ENCODE measurements at regions not wholly inside any gene's neighbourhood (a gene's known extent, or its start where the extent isn't known, plus 50 kb on each side); places are given as distances from the start of the nearest gene placed in this dataset.

GRCh38 chrX:10052906-10053625, 85.9 kb downstream of the CLDN34 start:
- no peak for TF ChIP-seq CTCF (IDR thresholded peaks at IDR 0.05 in 2 of 3, conservative IDR thresholded peaks at IDR 0.05 in 1 of 3; ENCODE audit: control insufficient read depth in 2 of 3, extremely low read depth in 1 of 3, insufficient read depth in 1 of 3, low read depth in 3 of 3, low read length in 3 of 3)
- TF ChIP-seq YBX1 (IDR thresholded peaks at IDR 0.05) = no peak
- TF ChIP-seq EP300 (IDR thresholded peaks at IDR 0.05; ENCODE audit: borderline replicate concordance in 1 of 2, control insufficient read depth in 1 of 2, low read depth in 2 of 2, low read length in 2 of 2) = no peak
- TF ChIP-seq POLR2AphosphoS5 (IDR thresholded peaks at IDR 0.05; ENCODE audit: low read length) = no peak
- no peak for TF ChIP-seq NFXL1 (IDR thresholded peaks at IDR 0.05; ENCODE audit: borderline replicate concordance)
- no peak for TF ChIP-seq POLR2A (IDR thresholded peaks at IDR 0.05; ENCODE audit: low read depth, low read length)

Measured in GM12878 (cell line).